ENCODE measurements at regions not wholly inside any gene's neighbourhood (a gene's known extent, or its start where the extent isn't known, plus 50 kb on each side); places are given as distances from the start of the nearest gene placed in this dataset.
"Not testable (repeated sequence)": the region's sequence is repeated elsewhere in the genome, so short reads cannot be mapped to it uniquely, and the experiment has no call there.

DNA sequence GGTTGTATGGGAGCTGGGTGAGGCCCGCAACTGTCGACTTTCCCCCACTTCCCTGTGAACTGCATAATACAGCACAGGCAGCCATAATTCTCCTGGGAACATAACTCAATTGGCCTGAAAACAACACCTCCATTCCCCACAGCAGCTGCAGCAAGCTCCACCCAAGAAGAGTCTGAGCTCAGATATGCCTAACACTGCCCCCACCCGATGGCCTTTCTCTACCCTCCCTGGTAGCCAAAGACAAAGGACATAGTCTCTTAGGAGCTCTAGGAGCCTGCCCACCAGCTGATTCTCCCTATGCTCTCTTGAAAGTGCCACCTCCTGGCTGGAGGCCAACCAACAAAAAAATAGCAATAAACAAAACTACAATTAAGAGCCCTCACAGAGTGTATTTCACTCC lies 542.7 kb upstream of the LMO3 start:
- Histone ChIP-seq H3K9me3 (ENCODE audit: low read depth) (no peaks in the 10 kb centered on the region), H3K36me3 (no peaks in the 10 kb centered on the region), H3K27me3 (no peaks in the 10 kb centered on the region), H3K27ac (no peak overlapping the region), H3K4me3 (no peak overlapping the region), H3K4me1 (ENCODE audit: low read depth) (no peaks in the 10 kb centered on the region)
- DNase-seq (ENCODE audit: low read depth in 1 of 2, low spot score in 1 of 2): no peak
- no peak for TF ChIP-seq CTCF (IDR thresholded peaks at IDR 0.05; ENCODE audit: low read depth, low read length)

DNA sequence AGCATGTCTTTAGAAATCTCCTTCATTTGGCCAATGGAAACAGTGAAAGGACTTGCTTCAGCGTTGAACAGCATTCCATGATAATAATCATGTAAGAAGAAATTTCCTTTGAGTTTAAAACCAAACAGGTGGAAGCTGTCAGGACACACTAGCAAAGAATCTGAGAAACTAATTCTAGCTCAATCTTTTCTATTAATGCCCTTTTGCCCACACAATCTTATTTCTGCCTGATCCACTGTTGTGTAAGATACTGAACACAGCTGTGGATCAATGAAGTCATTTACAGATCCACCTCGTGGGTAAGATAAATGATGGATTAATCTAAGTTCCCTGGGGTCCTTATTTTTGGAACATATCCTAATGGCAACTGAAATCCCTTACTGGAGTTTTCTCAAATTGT lies 536.9 kb upstream of the LMO3 start:
- no peaks in the 10 kb centered on the region for H3K9me3 ChIP-seq (ENCODE audit: low read depth)
- no peak overlapping the region for H3K27ac ChIP-seq
- no peaks in the 10 kb centered on the region for H3K4me1 ChIP-seq (ENCODE audit: low read depth)
- no peaks in the 10 kb centered on the region for H3K27me3 ChIP-seq
- no peak for TF ChIP-seq CTCF (IDR thresholded peaks at IDR 0.05; ENCODE audit: low read depth, low read length)
- H3K4me3 ChIP-seq: no peak overlapping the region
- DNase-seq (ENCODE audit: low read depth in 1 of 2, low spot score in 1 of 2): no peak
- no peaks in the 10 kb centered on the region for H3K36me3 ChIP-seq

GRCh38 chr12:17139931-17140330 lies 534.0 kb upstream of the LMO3 start:
- DNase-seq (ENCODE audit: low read depth in 1 of 2, low spot score in 1 of 2): no peak
- H3K9me3 ChIP-seq (ENCODE audit: low read depth): no peaks in the 10 kb centered on the region
- H3K36me3 ChIP-seq: no peaks in the 10 kb centered on the region
- no peak for TF ChIP-seq CTCF (IDR thresholded peaks at IDR 0.05; ENCODE audit: low read depth, low read length)
- H3K27ac ChIP-seq: no peak overlapping the region
- no peak overlapping the region for H3K4me3 ChIP-seq
- no peaks in the 10 kb centered on the region for H3K4me1 ChIP-seq (ENCODE audit: low read depth)
- H3K27me3 ChIP-seq: no peaks in the 10 kb centered on the region

DNA sequence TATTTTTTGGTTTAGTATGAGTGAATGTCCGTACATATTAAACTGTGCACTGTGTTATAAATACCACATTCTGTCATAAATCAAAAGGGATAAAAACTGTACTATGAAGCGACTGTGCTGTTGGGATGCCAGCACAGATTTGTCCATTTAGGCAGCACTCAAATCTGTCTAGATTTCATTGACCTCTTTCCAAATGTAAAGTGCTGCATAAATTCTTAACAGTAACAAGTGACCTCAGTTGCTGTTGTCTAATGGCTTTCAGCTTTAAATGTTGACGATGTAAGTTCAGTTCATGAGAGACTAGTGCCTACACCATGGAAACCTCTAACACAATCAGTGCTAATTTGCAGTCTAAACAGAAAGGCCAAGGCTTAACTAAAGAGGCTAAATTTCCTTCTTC lies 531.4 kb upstream of the LMO3 start:
- no peaks in the 10 kb centered on the region for H3K36me3 ChIP-seq
- DNase-seq (ENCODE audit: low read depth in 1 of 2, low spot score in 1 of 2): no peak
- TF ChIP-seq CTCF (IDR thresholded peaks at IDR 0.05; ENCODE audit: low read depth, low read length): no peak
- H3K9me3 ChIP-seq (ENCODE audit: low read depth): no peaks in the 10 kb centered on the region
- H3K4me1 ChIP-seq (ENCODE audit: low read depth): no peaks in the 10 kb centered on the region
- H3K27ac ChIP-seq: no peak overlapping the region
- H3K27me3 ChIP-seq: no peaks in the 10 kb centered on the region
- no peak overlapping the region for H3K4me3 ChIP-seq

DNA sequence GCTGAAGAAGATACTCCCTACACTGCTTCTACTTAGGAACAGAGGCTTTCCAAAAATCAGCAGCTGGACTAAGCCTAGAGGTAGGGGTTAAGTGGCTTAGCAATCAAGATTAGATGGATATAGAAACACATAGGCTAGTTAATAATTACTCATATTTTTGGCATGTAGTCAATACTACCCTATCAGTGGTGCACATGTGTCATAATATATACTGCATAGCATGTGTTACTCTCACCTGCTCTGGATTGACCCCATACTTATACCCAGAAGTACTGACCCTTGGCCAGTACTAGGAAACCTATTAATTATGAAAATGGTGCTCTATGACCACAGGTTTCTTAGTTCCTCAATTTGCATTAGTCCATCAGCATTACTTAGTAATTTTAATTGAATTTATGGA lies 528.4 kb upstream of the LMO3 start:
- Histone ChIP-seq H3K36me3 (no peaks in the 10 kb centered on the region), H3K4me1 (ENCODE audit: low read depth) (no peaks in the 10 kb centered on the region), H3K27me3 (no peaks in the 10 kb centered on the region), H3K27ac (no peak overlapping the region), H3K4me3 (no peak overlapping the region), H3K9me3 (ENCODE audit: low read depth) (no peaks in the 10 kb centered on the region)
- no peak for TF ChIP-seq CTCF (IDR thresholded peaks at IDR 0.05; ENCODE audit: low read depth, low read length)
- no peak for DNase-seq (ENCODE audit: low read depth in 1 of 2, low spot score in 1 of 2)

DNA sequence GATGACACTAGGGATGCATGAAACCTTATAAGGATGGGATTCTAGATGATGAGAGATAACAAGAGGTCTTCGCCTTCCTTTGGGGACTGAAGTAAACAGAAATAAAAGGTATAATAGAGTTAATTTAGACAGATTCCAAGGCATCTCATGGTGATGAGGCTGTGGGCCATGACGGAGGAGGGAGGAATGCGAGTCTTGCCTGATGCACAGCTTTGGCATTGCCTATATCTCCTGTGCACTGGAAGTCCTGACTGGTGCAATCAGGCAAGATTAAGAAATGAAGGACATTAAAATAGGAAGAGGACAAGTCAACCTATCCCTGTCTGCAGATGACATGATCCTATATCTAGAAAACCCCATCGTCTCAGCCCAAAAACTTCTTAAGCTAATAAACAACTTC lies 526.4 kb upstream of the LMO3 start:
- DNase-seq (ENCODE audit: low read depth in 1 of 2, low spot score in 1 of 2): no peak
- Histone ChIP-seq H3K4me3 (no peak overlapping the region), H3K9me3 (ENCODE audit: low read depth) (peaks cover 2% of the 10 kb centered on the region), H3K27ac (no peak overlapping the region), H3K4me1 (ENCODE audit: low read depth) (no peaks in the 10 kb centered on the region), H3K36me3 (no peaks in the 10 kb centered on the region), H3K27me3 (no peaks in the 10 kb centered on the region)
- no peak for TF ChIP-seq CTCF (IDR thresholded peaks at IDR 0.05; ENCODE audit: low read depth, low read length)

DNA sequence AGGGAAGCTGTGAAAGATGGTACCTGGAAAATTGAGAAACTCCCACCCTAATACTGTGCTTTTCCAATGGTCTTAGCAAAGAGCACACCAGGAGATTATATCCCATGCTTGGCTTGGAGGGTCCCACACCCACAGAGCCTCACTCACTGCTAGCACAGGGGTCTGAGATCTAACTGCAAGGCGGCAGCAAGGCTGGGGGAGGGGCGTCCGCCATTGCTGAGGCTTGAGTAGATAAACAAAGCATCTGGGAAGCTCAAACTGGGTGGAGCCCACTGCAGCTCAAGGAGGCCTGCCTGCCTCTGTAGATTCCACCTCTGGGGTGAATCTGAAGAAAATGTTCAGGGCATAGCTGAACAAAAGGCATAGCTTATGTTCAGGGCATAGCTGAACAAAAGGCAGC lies 510.6 kb upstream of the LMO3 start:
- DNase-seq (ENCODE audit: low read depth in 1 of 2, low spot score in 1 of 2); H3K9me3 ChIP-seq (ENCODE audit: low read depth): not testable (repeated sequence)

More for the DNA sequence above, 510.6 kb upstream of the LMO3 start:
- H3K36me3 ChIP-seq; H3K27me3 ChIP-seq; H3K4me3 ChIP-seq; H3K4me1 ChIP-seq (ENCODE audit: low read depth); H3K27ac ChIP-seq: not testable (repeated sequence)

All from cardiac muscle cell (in vitro differentiated cells and primary cell).